K562 (cell line): ENCODE measurements at regions not wholly inside any gene's neighbourhood (a gene's known extent, or its start where the extent isn't known, plus 50 kb on each side); places are given as distances from the start of the nearest gene placed in this dataset.

Experiments used
- ATAC-seq: fragments of 200-7000 bp; cut with Tn5 transposase; 3 replicates; pipeline ENCODE4 v1.9.1; 2020; ENCODE audit warnings: moderate library complexity
- BruUV-seq: library from RNA; stranded (reverse); fragments of 400-500 nt; replicated peaks from 2 replicates; lab custom pipeline; 2021; lab: Mats Ljungman, UMichigan
- CTCF ChIA-PET: fragments of 300-600 bp; formaldehyde crosslinking; extraction: SDS; loops from one replicate; lab custom pipeline; 2021; ENCODE audit warnings: low intra/inter-chr PET ratio; lab: Yijun Ruan, JAX
- POLR2A ChIA-PET: fragments of 300-600, 350-650 bp; sonication (Branson Sonifier 250); formaldehyde crosslinking; extraction: SDS; loops from one replicate; lab custom pipeline; 2021; ENCODE audit warnings: antibody characterized with exemption, inconsistent platforms; lab: Yijun Ruan, JAX
- DNase-seq, 4 experiments: peaks; one replicate each; pipeline versions ENCODE4 v3.0.0 to v3.0.0-alpha.2; 2011 to 2018; ENCODE audit warnings: low spot score in 3 of 4, mixed read lengths in 3 of 4; ENCODE audit errors: extremely low read depth in 1 of 4
- FAIRE-seq: peaks from 2 replicates; lab custom pipeline; 2011; peaks lifted over from hg19 to GRCh38; lab: Jason Lieb, UNC
- H2AFZ ChIP-seq: 2 replicates; pipeline ENCODE4 v1.6.0; 2011; ENCODE audit warnings: low read depth, low read length, control low read depth, inconsistent platforms
- H3K27ac ChIP-seq: fragments of 200-600 bp; 3 replicates; pipeline ENCODE4 v1.8.0; 2011; ENCODE audit warnings: low read depth, mild to moderate bottlenecking, control low read depth, inconsistent platforms, low read length, moderate library complexity, mixed read lengths; ENCODE audit errors: extremely low read depth
- H3K27me3 ChIP-seq, 2 experiments: fragments of 300-600 bp in 1 of 2; 2 replicates in 1 of 2; 3 replicates in 1 of 2; pipeline versions ENCODE4 v1.6.0 to v1.8.0; 2011; ENCODE audit warnings: inconsistent platforms in 2 of 2, low read length in 2 of 2, mild to moderate bottlenecking in 1 of 2, mixed read lengths in 1 of 2, moderate library complexity in 1 of 2; ENCODE audit not compliant: control insufficient read depth in 2 of 2, insufficient read depth in 2 of 2
- H3K36me3 ChIP-seq: fragments of 300-600 bp; 3 replicates; pipeline ENCODE4 v1.8.0; 2011; ENCODE audit warnings: mild to moderate bottlenecking, low read length, inconsistent platforms; ENCODE audit not compliant: control insufficient read depth, insufficient read depth
- H3K4me1 ChIP-seq, 2 experiments: fragments of 200-600 bp in 1 of 2; replicated peaks in 1 of 2; 2 replicates in 1 of 2; 3 replicates in 1 of 2; pipeline versions ENCODE4 v1.5.1 to v1.8.0; 2011; ENCODE audit warnings: inconsistent platforms in 2 of 2, low read length in 2 of 2, mild to moderate bottlenecking in 1 of 2, mixed read lengths in 1 of 2, moderate library complexity in 1 of 2; ENCODE audit not compliant: control insufficient read depth in 2 of 2, insufficient read depth in 2 of 2
- H3K4me2 ChIP-seq: 2 replicates; pipeline ENCODE4 v1.6.1; 2011; ENCODE audit warnings: low read length, control low read depth, inconsistent platforms, mixed read lengths; ENCODE audit not compliant: insufficient read depth
- H3K4me3 ChIP-seq: fragments of 200-600 bp; sonication (generic), shearing (Covaris generic); 2 replicates; pipeline ENCODE4 v1.5.1; 2016; ENCODE audit warnings: control low read depth, inconsistent platforms
- H3K79me2 ChIP-seq: fragments of 200-600 bp; 3 replicates; pipeline ENCODE4 v1.8.0; 2011; ENCODE audit warnings: low read length, inconsistent platforms; ENCODE audit not compliant: control insufficient read depth, insufficient read depth
- H3K9ac ChIP-seq, 2 experiments: 2 replicates each; pipeline versions ENCODE4 v1.6.0 to v1.6.1; 2011; ENCODE audit warnings: low read depth in 2 of 2, low read length in 2 of 2, control low read depth in 1 of 2, inconsistent platforms in 1 of 2, mild to moderate bottlenecking in 1 of 2, mixed read lengths in 1 of 2; ENCODE audit not compliant: insufficient read depth in 1 of 2
- H3K9me1 ChIP-seq: one replicate; pipeline ENCODE4 v1.6.0; 2011; ENCODE audit warnings: inconsistent platforms, mild to moderate bottlenecking, low read length, moderate library complexity; ENCODE audit not compliant: control insufficient read depth, insufficient read depth
- H3K9me3 ChIP-seq: replicated peaks from 2 replicates; pipeline ENCODE4 v1.5.1; 2011; ENCODE audit warnings: low read depth, low read length, inconsistent platforms; ENCODE audit not compliant: control insufficient read depth, insufficient read depth
- H4K20me1 ChIP-seq: replicated peaks from 2 replicates; pipeline ENCODE4 v1.6.1; 2011; ENCODE audit warnings: low read length, inconsistent platforms, mixed read lengths; ENCODE audit not compliant: control insufficient read depth, insufficient read depth
- ARNT ChIP-seq, 2 experiments: fragments of 450-650 bp; IDR thresholded peaks; 2 replicates each; pipeline ENCODE4 v1.6.1; 2016; ENCODE audit warnings: mild to moderate bottlenecking in 1 of 2
- COPS2 ChIP-seq: fragments of 450-650 bp; conservative IDR thresholded peaks from 2 replicates; pipeline ENCODE4 v1.6.1; 2016; ENCODE audit warnings: mild to moderate bottlenecking, moderate library complexity
- FOXM1 ChIP-seq, 2 experiments: fragments of 450-650 bp in 1 of 2; sonication (generic) in 1 of 2; formaldehyde crosslinking in 1 of 2; IDR thresholded peaks; 2 replicates each; pipeline versions ENCODE4 v1.6.1 to v1.9.0; 2017 to 2022; ENCODE audit warnings: low read depth in 2 of 2, mild to moderate bottlenecking in 2 of 2, missing genetic modification reagents in 1 of 2, moderate library complexity in 1 of 2
- KDM1A ChIP-seq, 2 experiments: fragments of 450-650 bp; IDR thresholded peaks; 2 replicates each; pipeline ENCODE4 v1.6.1; 2016; ENCODE audit warnings: mild to moderate bottlenecking in 2 of 2
- KDM2B ChIP-seq: fragments of 250-450 bp; sonication (Bioruptor Pico); IDR thresholded peaks from 2 replicates; pipeline ENCODE4 v1.8.0; 2021; ENCODE audit warnings: mild to moderate bottlenecking, moderate library complexity
- KDM4B ChIP-seq, 2 experiments: fragments of 450-650 bp in 1 of 2; sonication (generic) in 1 of 2; IDR thresholded peaks; 2 replicates each; pipeline ENCODE4 v1.6.1; 2016 to 2017; ENCODE audit warnings: borderline replicate concordance in 2 of 2, antibody characterized with exemption in 1 of 2, low read depth in 1 of 2, mild to moderate bottlenecking in 1 of 2
- MED1 ChIP-seq: sonication (generic); formaldehyde crosslinking; IDR thresholded peaks from 2 replicates; pipeline ENCODE4 v1.8.1; 2023; ENCODE audit warnings: missing genetic modification reagents, borderline replicate concordance
- MXI1 ChIP-seq: IDR thresholded peaks from 2 replicates; pipeline ENCODE4 v1.6.1; 2011; ENCODE audit warnings: low read depth, mild to moderate bottlenecking, improper control_type of control experiment, low read length
- MYBL2 ChIP-seq, 2 experiments: fragments of 450-650 bp in 1 of 2; sonication (generic) in 1 of 2; formaldehyde crosslinking in 1 of 2; IDR thresholded peaks; 2 replicates each; pipeline versions ENCODE4 v1.6.1 to v1.8.1; 2017 to 2022; ENCODE audit warnings: borderline replicate concordance in 1 of 2, inconsistent platforms in 1 of 2, low read depth in 1 of 2, mild to moderate bottlenecking in 1 of 2, missing genetic modification reagents in 1 of 2, moderate library complexity in 1 of 2
- SUPT5H ChIP-seq: fragments of 450-650 bp; IDR thresholded peaks from 2 replicates; pipeline ENCODE4 v1.6.1; 2016
- ZFP36 ChIP-seq: fragments of 150-350 bp; IDR thresholded peaks from 2 replicates; pipeline ENCODE4 v1.6.1; 2018; ENCODE audit warnings: low read length, low read depth; ENCODE audit not compliant: partially characterized antibody
- ZNF780A ChIP-seq: fragments of 250-450 bp; sonication (Bioruptor Pico); IDR thresholded peaks from 2 replicates; pipeline ENCODE4 v1.5.0; 2021; ENCODE audit warnings: mild to moderate bottlenecking
- WGBS: fragments of 100-300 bp; shearing (Covaris generic); methylation state at CpG from one replicate; pipeline ENCODE4 v1.1.6; 2016; ENCODE audit warnings: low coverage, mixed read lengths; ENCODE audit not compliant: insufficient coverage; ENCODE audit errors: missing lambda C conversion rate; 5-methylcytosine and 5-hydroxymethylcytosine counted together
- in situ Hi-C: fragments of 300-500 bp; cut with MboI; formaldehyde crosslinking; loops from 4 replicates; pipeline ENCODE4 v1.15.0; 2018; ENCODE audit warnings: inconsistent platforms, mixed read lengths
- intact Hi-C: fragments of 100-400 bp; cut with micrococcal nuclease; formaldehyde crosslinking; loops from 2 replicates; pipeline ENCODE4 v1.14.2; 2022
- TF ChIP-seq, protein P1 (sequence below), 2 experiments: fragments of 150-350 bp in 1 of 2; IDR thresholded peaks; 2 replicates each; pipeline ENCODE4 v1.6.1; 2012 to 2016; ENCODE audit warnings: low read depth in 2 of 2, low read length in 2 of 2, mild to moderate bottlenecking in 1 of 2, moderate library complexity in 1 of 2
- TF ChIP-seq, protein P2 (sequence below): fragments of 450-650 bp; IDR thresholded peaks from 2 replicates; pipeline ENCODE4 v1.6.1; 2016; ENCODE audit warnings: low read depth, mild to moderate bottlenecking, moderate library complexity

DNA sequence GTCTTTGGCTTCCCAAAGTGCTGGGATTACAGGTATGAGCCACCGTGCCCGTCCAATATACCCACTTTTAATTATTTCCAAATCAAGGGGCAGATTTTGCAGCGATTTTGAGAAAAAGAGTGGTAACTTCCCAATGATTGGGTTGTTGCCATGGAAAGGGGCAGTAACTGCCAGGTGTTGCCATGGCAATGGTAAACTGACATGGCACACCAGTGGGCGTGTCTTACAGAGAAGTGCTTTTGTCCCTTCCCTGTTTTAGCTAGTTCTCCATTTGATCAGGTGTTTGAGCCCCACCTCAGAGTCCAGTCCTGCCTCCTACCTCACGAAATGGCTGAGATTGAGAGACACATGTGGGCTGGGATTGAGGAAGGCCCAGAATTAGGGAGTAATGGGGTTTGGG is 86.3 kb upstream of the IER5L start:
- FAIRE-seq (no peak), ATAC-seq (no peak), DNase-seq (no peak)
- intact Hi-C loops: no loop called here
- Histone ChIP-seq H3K9me1 (no peaks in the 10 kb centered on the region), H4K20me1 (no peaks in the 10 kb centered on the region), H3K27ac (no peak overlapping the region), H3K9ac (no peak overlapping the region), H3K79me2 (no peaks in the 10 kb centered on the region), H3K9me3 (no peaks in the 10 kb centered on the region), H3K27me3 (peaks cover 0 to 15% of the 10 kb centered on the region in 2 experiments; a peak in 3 of 5 replicates)
- CTCF ChIA-PET: no interaction called here
- POLR2A ChIA-PET: interaction anchor here (0.6 kb wide), 1 partner anchor 1599 kb away, joined by 3 read pairs; no protein-coding TSS in a partner anchor
- TF ChIP-seq, protein P1, sequence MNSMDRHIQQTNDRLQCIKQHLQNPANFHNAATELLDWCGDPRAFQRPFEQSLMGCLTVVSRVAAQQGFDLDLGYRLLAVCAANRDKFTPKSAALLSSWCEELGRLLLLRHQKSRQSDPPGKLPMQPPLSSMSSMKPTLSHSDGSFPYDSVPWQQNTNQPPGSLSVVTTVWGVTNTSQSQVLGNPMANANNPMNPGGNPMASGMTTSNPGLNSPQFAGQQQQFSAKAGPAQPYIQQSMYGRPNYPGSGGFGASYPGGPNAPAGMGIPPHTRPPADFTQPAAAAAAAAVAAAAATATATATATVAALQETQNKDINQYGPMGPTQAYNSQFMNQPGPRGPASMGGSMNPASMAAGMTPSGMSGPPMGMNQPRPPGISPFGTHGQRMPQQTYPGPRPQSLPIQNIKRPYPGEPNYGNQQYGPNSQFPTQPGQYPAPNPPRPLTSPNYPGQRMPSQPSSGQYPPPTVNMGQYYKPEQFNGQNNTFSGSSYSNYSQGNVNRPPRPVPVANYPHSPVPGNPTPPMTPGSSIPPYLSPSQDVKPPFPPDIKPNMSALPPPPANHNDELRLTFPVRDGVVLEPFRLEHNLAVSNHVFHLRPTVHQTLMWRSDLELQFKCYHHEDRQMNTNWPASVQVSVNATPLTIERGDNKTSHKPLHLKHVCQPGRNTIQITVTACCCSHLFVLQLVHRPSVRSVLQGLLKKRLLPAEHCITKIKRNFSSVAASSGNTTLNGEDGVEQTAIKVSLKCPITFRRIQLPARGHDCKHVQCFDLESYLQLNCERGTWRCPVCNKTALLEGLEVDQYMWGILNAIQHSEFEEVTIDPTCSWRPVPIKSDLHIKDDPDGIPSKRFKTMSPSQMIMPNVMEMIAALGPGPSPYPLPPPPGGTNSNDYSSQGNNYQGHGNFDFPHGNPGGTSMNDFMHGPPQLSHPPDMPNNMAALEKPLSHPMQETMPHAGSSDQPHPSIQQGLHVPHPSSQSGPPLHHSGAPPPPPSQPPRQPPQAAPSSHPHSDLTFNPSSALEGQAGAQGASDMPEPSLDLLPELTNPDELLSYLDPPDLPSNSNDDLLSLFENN (IDR thresholded peaks at IDR 0.05; ENCODE audit: low read depth in 2 of 2, low read length in 2 of 2): no peak
- TF ChIP-seq MED1 (CRISPR knock-in tag) (no peak), FOXM1 (IDR thresholded peaks at IDR 0.05; ENCODE audit: low read depth) (no peak), FOXM1 (CRISPR knock-in tag; IDR thresholded peaks at IDR 0.05; ENCODE audit: low read depth) (no peak), COPS2 (no peak), ZNF780A (CRISPR knock-in tag) (no peak), SUPT5H (no peak), KDM1A (IDR thresholded peaks at IDR 0.05) (no peak), KDM4B (IDR thresholded peaks at IDR 0.05; ENCODE audit: borderline replicate concordance in 2 of 2, low read depth in 1 of 2) (no peak), KDM2B (no peak), MXI1 (no peak), MYBL2 (IDR thresholded peaks at IDR 0.05; ENCODE audit: low read depth) (no peak), MYBL2 (CRISPR knock-in tag; IDR thresholded peaks at IDR 0.05; ENCODE audit: borderline replicate concordance) (no peak), ZFP36 (no peak), ARNT (IDR thresholded peaks at IDR 0.05) (no peak)
- TF ChIP-seq, protein P2, sequence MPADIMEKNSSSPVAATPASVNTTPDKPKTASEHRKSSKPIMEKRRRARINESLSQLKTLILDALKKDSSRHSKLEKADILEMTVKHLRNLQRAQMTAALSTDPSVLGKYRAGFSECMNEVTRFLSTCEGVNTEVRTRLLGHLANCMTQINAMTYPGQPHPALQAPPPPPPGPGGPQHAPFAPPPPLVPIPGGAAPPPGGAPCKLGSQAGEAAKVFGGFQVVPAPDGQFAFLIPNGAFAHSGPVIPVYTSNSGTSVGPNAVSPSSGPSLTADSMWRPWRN: no peak
- TF ChIP-seq, all 486 proteins: peak for 0
- no peak overlapping the region for H3K4me2 ChIP-seq
- no peak overlapping the region for H2AFZ ChIP-seq
- no peaks in the 10 kb centered on the region for H3K36me3 ChIP-seq
- no peak overlapping the region for H3K4me3 ChIP-seq
- BruUV-seq: no TSS peak
- H3K4me1 ChIP-seq: peaks cover 0 to 12% of the 10 kb centered on the region in 2 experiments; a peak in 3 of 5 replicates
- no CpG with 5 or more reads among the region's 5 CpGs for WGBS
- in situ Hi-C loops: no loop called here
